Central memory CD8-positive, alpha-beta T cell (primary cell): ENCODE measurements at regions not wholly inside any gene's neighbourhood (a gene's known extent, or its start where the extent isn't known, plus 50 kb on each side); places are given as distances from the start of the nearest gene placed in this dataset.
"Not testable (repeated sequence)": the region's sequence is repeated elsewhere in the genome, so short reads cannot be mapped to it uniquely, and the experiment has no call there.

Experiments used
- ATAC-seq: fragments of 150-1000 bp; cut with Tn5 transposase; replicated peaks from 2 replicates; pipeline ENCODE4 v1.10.0; 2022; ENCODE audit warnings: mild to moderate bottlenecking, moderate FRiP score, moderate number of reproducible peaks; ENCODE audit not compliant: poor library complexity, severe bottlenecking; ENCODE audit errors: extremely low read depth
- DNase-seq, 2 donors: peaks; one replicate each; pipeline ENCODE4 v3.0.0; 2021; ENCODE audit warnings: low spot score in 2 of 2
- H3K27ac Mint-ChIP-seq: one replicate; pipeline ENCODE4 v1.8.0; 2022; ENCODE audit warnings: low read depth, mild to moderate bottlenecking, moderate library complexity, mixed read lengths
- H3K27me3 Mint-ChIP-seq: one replicate; pipeline ENCODE4 v1.8.0; 2022; ENCODE audit warnings: mixed read lengths
- H3K36me3 Mint-ChIP-seq: one replicate; pipeline ENCODE4 v1.8.0; 2022; ENCODE audit warnings: mild to moderate bottlenecking, moderate library complexity, mixed read lengths; ENCODE audit not compliant: insufficient read depth
- H3K4me1 Mint-ChIP-seq: one replicate; pipeline ENCODE4 v1.8.0; 2022; ENCODE audit warnings: mixed read lengths
- H3K4me3 Mint-ChIP-seq: one replicate; pipeline ENCODE4 v1.8.0; 2022; ENCODE audit warnings: mild to moderate bottlenecking, moderate library complexity, mixed read lengths
- H3K9me3 Mint-ChIP-seq: one replicate; pipeline ENCODE4 v1.8.0; 2022; ENCODE audit warnings: mixed read lengths

DNA sequence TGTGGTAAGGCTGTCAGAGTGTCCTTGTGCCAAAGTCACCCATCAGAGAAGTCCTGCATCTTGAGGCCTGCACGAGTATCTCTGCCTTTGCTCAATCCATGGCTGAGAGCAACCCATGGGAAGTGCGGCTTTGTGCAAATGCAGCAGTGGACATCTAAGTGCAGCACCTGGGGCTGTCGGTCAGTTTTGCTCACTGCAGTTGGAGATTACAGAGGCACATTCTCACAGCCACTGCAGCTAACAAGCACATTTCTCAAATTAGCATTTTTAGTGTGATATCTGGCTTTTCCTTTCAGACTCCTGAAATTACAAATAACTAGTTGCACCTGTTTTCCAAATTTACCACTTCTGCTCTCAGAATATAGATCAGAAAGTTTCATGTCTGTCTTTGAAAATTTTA is 81.5 kb upstream of the DAZL start:
- Mint-ChIP-seq H3K9me3 (no peaks in the 10 kb centered on the region), H3K27ac (no peak overlapping the region), H3K36me3 (no peaks in the 10 kb centered on the region), H3K4me3 (no peak overlapping the region), H3K27me3 (no peaks in the 10 kb centered on the region), H3K4me1 (no peaks in the 10 kb centered on the region)
- ATAC-seq = no peak
- DNase-seq = no peak

DNA sequence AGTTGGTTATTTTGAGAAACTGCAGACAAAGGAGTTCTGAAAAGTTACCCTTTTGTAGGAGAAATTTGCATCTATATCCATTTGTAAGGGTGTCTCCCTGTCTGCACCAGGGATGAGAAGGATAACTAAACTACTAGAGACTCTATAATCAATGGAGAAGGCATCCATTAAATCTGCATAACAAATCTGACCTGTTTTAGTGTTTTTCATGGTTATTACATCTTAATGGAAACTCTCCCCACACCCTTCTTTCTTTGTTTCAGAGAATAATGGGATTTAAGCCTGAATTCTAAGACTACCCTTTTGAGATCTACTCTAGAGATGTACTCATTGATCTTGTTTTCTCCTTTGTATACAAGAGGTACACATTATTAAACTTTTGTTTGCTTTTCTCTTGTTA is 82.0 kb upstream of the DAZL start:
- ATAC-seq (no peak), DNase-seq (no peak)
- no peaks in the 10 kb centered on the region for H3K9me3 Mint-ChIP-seq
- no peaks in the 10 kb centered on the region for H3K36me3 Mint-ChIP-seq
- H3K27ac Mint-ChIP-seq = no peak overlapping the region
- H3K4me3 Mint-ChIP-seq = no peak overlapping the region
- H3K27me3 Mint-ChIP-seq = no peaks in the 10 kb centered on the region
- H3K4me1 Mint-ChIP-seq = no peaks in the 10 kb centered on the region

DNA sequence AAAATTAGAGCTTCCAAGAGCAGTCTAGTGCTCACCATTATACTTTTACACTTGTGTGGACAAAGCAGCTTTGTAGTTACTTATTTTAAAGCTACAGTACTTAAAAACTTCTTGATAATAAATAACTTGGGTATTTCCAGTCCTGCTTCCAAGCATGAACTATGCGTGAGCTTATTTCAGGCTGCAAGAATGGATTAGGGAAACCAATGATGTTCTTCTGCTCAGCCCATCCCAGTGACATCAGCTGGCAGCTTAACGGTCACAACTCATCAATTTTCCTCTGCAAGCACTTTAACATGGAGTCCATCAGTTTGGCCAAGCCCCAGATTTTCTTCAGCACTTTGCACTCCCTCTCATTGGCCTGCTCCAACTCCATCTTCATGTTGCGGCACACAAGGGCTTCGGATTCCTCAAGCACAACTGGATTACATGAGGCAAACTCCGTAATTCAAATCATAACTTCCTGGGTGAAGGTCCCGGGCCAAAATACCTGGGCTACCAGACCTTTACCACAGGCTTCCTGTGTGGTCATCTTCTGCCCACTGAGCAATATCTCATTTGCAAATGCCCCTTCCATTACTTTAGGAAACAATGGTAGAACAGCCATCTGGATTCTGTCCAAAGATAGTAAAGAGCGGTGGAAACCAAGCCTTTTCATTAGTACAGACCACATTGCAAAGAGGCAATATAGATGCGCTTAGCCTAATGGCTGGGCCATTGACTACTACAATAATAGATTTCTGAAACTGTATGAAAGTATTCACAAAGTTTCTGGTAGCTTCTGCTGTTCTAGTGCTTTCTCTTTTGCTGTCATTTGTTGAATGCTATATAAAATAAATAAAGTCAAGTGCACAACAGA is 87.5 kb upstream of the DAZL start:
- H3K27me3 Mint-ChIP-seq = no peaks in the 10 kb centered on the region
- H3K4me3 Mint-ChIP-seq = no peak overlapping the region
- DNase-seq (no peak), ATAC-seq (no peak)
- no peaks in the 10 kb centered on the region for H3K9me3 Mint-ChIP-seq
- no peaks in the 10 kb centered on the region for H3K4me1 Mint-ChIP-seq
- H3K27ac Mint-ChIP-seq = no peak overlapping the region
- no peaks in the 10 kb centered on the region for H3K36me3 Mint-ChIP-seq

DNA sequence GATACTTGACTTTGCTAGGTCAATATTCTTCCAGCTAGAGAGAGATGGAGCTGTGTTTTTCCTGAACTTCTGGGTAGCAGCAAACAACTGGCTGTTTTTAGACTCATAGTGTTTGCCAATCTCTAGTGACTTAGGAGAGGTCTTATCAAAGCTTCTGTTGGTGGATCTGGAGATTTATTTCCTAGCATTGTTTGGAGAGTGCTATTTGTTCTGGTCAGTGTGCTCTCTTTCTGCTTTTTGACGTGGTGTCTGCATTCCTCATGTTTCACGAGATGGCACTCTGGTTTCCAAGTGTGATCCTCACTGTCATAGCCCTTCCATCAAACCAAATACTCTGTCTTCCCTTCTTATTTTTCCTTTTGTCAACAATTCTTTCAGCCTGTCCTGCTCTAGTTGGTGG is 88.6 kb upstream of the DAZL start:
- Mint-ChIP-seq H3K9me3 (no peaks in the 10 kb centered on the region), H3K4me3 (no peak overlapping the region), H3K4me1 (no peaks in the 10 kb centered on the region), H3K27ac (no peak overlapping the region), H3K36me3 (no peaks in the 10 kb centered on the region), H3K27me3 (no peaks in the 10 kb centered on the region)
- DNase-seq = no peak
- no peak for ATAC-seq

DNA sequence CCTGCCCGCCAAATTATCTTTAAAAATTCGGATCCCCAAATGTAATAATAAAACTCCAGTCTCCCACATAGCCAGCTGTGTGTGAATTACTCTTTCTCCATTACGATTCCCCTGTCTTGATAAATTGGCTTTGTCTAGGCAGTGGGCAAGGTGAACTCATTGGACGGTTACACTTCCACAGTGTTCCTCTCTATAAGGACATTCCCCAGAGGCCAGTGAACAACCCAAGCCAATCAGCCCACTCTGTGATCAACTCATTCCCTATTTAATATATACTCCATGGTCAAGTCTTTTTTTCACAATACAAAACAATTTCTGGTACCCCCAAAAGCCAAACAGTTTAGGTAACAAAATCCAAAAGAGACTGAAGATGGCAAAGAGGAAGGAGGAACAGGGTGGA is 90.5 kb upstream of the DAZL start:
- Mint-ChIP-seq H3K27me3 (no peaks in the 10 kb centered on the region), H3K36me3 (peaks cover 1% of the 10 kb centered on the region), H3K9me3 (no peaks in the 10 kb centered on the region), H3K4me1 (no peaks in the 10 kb centered on the region), H3K4me3 (no peak overlapping the region), H3K27ac (no peak overlapping the region)
- DNase-seq (no peak), ATAC-seq (no peak)

DNA sequence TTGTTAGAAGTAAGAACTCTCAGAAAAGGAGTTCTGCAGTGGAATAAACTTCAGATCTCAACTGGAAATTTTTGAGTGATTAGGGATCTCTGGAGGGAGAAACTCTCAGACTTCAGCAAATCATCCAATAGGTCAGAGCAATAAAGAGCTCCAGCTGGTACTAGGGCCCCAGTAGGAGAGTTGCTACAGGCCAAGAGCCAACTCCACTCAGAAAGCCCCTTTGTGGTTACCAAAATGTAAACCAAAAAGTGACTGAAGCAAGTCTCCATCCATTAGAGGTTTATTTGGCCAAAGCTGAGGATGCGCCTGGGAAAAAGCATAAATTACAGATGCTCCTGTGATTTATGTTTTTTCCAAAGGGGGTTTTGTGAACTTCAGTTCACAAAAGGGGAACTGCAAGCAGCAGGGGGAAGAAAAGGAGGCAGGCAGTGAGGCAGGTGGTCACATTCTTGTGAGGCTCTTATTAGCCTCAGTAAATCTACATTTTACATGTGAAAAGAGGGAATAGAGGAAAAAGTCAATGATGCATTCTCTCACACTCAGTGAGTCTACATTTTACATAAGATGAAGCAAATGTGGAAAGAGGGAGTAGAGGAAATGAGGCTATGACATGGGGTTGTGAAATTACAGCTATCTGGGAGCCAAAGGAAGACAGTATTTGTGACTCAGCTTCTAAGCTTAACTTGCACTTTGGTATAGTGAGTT is 92.4 kb upstream of the DAZL start:
- Mint-ChIP-seq H3K36me3 (peaks cover 1% of the 10 kb centered on the region), H3K4me3 (no peak overlapping the region), H3K27ac (no peak overlapping the region), H3K27me3 (no peaks in the 10 kb centered on the region), H3K9me3 (no peaks in the 10 kb centered on the region), H3K4me1 (no peaks in the 10 kb centered on the region)
- DNase-seq (no peak), ATAC-seq (no peak)

DNA sequence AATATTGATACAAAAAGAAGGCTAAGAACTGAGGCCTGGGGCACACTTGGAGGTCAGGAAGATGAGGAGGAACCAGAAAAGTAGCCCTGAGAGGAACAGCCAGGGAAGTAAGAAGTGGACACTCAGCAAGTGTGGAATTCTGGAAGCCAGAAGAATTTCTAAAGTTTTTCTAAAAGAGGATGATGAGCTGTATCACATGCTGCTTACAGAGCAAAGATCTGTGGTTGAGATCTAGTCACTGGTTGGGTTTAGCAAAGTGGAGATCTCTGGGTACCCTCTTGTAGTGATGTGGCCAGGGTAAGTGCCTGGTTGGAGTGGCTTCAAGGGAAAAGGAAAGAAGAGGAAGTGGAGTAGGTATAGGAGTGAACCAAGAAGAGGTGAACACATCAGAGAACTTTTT is 95.4 kb upstream of the DAZL start:
- H3K27me3 Mint-ChIP-seq = no peaks in the 10 kb centered on the region
- peaks cover 1% of the 10 kb centered on the region for H3K36me3 Mint-ChIP-seq
- ATAC-seq (no peak), DNase-seq (no peak)
- no peak overlapping the region for H3K27ac Mint-ChIP-seq
- no peak overlapping the region for H3K4me3 Mint-ChIP-seq
- no peaks in the 10 kb centered on the region for H3K4me1 Mint-ChIP-seq
- no peaks in the 10 kb centered on the region for H3K9me3 Mint-ChIP-seq

DNA sequence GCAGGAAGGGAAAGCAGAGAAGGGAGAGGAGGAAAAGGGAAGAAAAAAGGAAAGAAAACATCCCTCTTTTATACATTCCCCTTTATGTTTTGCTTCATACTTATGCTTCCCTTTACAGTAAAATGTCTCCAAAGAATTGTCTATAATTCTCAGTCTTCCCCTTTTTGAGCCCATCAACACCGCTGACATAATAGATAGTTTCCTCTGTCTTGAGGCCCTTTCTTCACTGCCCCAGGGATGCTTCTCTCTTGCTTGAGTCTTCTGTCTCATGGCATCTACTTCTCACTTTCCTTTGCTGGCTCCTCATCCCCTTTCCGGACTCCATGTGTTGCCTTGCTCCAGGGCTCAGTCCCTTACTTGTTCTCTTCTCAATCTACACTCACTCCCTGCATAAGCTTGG is 99.7 kb upstream of the DAZL start:
- H3K27ac Mint-ChIP-seq = no peak overlapping the region
- H3K4me1 Mint-ChIP-seq = no peaks in the 10 kb centered on the region
- no peaks in the 10 kb centered on the region for H3K9me3 Mint-ChIP-seq
- H3K36me3 Mint-ChIP-seq = peaks cover 1% of the 10 kb centered on the region
- DNase-seq (no peak), ATAC-seq (no peak)
- no peak overlapping the region for H3K4me3 Mint-ChIP-seq
- H3K27me3 Mint-ChIP-seq = no peaks in the 10 kb centered on the region

DNA sequence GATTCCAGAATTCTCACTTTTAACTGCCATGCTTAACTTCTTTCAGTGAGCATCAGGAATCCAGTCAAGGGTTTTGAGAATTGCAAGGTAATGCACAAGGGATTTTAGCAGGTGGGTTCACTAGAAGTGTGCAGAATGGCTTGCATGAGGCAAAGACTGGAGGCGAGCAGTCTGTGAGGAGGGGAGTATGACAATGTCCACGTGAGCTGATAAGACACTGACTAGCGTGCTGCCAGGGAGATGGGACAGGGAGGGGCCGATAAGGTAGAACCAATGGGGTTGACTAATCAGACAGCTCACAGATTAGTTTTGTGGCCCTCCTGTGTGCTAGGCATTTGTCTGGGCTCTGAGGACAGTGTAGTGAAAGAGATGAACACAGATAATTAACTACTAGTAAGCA is 102.0 kb upstream of the DAZL start:
- H3K4me1 Mint-ChIP-seq = no peaks in the 10 kb centered on the region
- DNase-seq (no peak), ATAC-seq (no peak)
- no peaks in the 10 kb centered on the region for H3K36me3 Mint-ChIP-seq
- H3K4me3 Mint-ChIP-seq = no peak overlapping the region
- H3K27ac Mint-ChIP-seq = no peak overlapping the region
- H3K9me3 Mint-ChIP-seq = peaks cover 3% of the 10 kb centered on the region
- no peaks in the 10 kb centered on the region for H3K27me3 Mint-ChIP-seq

DNA sequence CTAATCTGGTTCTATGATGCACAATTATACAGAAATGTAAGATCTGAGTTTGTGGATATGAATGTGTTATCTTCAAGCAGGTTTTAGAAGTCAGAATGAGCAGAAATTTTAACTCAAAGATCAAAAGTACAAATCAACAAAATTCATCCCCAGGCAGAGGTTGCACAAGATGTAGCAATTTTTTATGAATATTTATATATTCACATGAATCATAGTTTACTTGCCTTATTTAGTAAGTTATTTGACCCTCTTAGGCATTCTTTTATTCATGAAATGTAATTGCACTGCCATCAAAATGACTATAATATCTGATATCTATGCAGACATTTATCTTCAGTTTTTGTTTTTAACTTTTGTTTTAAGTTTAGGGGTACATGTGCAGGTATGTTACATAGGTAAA is 103.1 kb upstream of the DAZL start:
- Mint-ChIP-seq H3K9me3 (peaks cover 14% of the 10 kb centered on the region), H3K27ac (no peak overlapping the region), H3K4me1 (no peaks in the 10 kb centered on the region), H3K36me3 (no peaks in the 10 kb centered on the region), H3K4me3 (no peak overlapping the region), H3K27me3 (peaks cover 10% of the 10 kb centered on the region)
- no peak for DNase-seq
- ATAC-seq = no peak

DNA sequence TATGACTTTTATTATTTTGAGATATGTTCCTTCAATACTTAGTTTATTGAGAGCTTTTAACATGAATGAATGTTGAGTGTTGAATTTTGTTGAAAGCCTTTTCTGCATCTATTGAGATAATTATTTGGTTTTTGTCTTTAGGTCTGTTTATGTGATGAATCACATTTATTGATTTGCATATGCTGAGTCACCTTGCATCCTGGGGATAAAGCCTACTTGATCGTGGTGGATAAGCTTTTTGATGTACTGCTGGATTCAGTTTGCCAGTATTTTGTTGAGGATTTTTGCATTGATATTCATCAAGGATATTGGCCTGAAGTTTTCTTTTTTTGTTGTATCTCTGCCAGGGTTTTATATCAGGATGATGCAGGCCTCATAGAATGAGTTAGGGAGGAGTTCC is 106.5 kb upstream of the DAZL start:
- H3K4me3 Mint-ChIP-seq, H3K27ac Mint-ChIP-seq, DNase-seq, ATAC-seq, H3K4me1 Mint-ChIP-seq, H3K36me3 Mint-ChIP-seq: not testable (repeated sequence)
- Mint-ChIP-seq H3K9me3 (peaks cover 32% of the 10 kb centered on the region), H3K27me3 (peaks cover 25% of the 10 kb centered on the region)

DNA sequence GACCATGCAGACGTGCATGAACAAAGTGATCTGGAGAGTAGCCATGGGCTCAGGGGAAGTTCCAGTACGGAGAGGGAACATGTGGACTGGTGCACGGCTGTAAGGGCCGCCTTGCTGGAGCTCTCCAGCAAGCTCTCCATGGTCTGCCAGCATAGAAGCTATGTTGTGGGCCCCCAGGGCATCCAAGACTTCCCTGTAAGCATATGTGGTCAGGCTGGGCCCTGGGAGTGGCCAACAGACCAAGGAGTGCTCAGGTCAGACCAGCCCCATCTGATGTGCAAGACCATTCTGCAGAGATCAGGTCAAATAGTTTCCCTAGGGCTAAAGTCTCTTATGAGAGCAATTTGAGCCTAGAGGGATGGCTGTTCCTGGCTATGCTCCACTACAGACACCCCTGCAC is 110.1 kb upstream of the DAZL start:
- Mint-ChIP-seq H3K4me3 (no peak overlapping the region), H3K9me3 (peaks cover 32% of the 10 kb centered on the region), H3K27me3 (peaks cover 30% of the 10 kb centered on the region), H3K27ac (no peak overlapping the region), H3K4me1 (peaks cover 3% of the 10 kb centered on the region), H3K36me3 (no peaks in the 10 kb centered on the region)
- ATAC-seq (no peak), DNase-seq (no peak)

DNA sequence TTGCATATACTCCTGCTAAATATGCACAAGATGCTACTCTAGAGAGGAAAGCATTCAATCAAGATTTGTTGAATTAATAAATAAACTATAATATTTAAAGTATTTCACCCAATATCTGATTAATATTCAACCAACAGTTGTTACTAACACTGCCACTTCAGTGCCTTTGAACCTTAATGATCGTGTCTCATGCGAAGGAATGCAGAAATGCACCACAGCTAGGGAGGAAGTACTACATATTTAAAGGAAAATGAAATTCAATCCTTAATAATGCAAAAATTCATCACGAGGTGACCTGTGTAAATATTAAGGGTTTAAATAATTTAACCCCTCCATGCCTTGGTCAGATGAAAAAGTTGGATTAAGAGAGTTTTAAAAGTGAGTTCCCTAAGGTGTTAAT is 114.2 kb upstream of the DAZL start:
- no peak for ATAC-seq
- H3K4me1 Mint-ChIP-seq = peaks cover 7% of the 10 kb centered on the region
- no peak overlapping the region for H3K27ac Mint-ChIP-seq
- DNase-seq = no peak
- no peak overlapping the region for H3K4me3 Mint-ChIP-seq
- H3K9me3 Mint-ChIP-seq = peaks cover 7% of the 10 kb centered on the region
- peaks cover 18% of the 10 kb centered on the region for H3K27me3 Mint-ChIP-seq
- no peaks in the 10 kb centered on the region for H3K36me3 Mint-ChIP-seq
